Prostate gland (tissue), 2 donors: ENCODE measurements at regions not wholly inside any gene's neighbourhood (a gene's known extent, or its start where the extent isn't known, plus 50 kb on each side); places are given as distances from the start of the nearest gene placed in this dataset.

Experiments
- POLR2A ChIP-seq: fragments of 450-650 bp; IDR thresholded peaks from one replicate; pipeline ENCODE4 v1.6.1; 2016; ENCODE audit warnings: antibody characterized with exemption, mild to moderate bottlenecking
- POLR2AphosphoS5 ChIP-seq: sonication (generic); formaldehyde crosslinking; IDR thresholded peaks from one replicate; pipeline ENCODE4 v1.6.1; 2017; ENCODE audit warnings: antibody characterized with exemption
- TF ChIP-seq, protein P1 (sequence below), 4 experiments: fragments of 200-600 bp in 2 of 4; fragments of 450-650 bp in 2 of 4; sonication (generic) in 2 of 4; IDR thresholded peaks; 1 replicate in 3 of 4; 2 replicates in 1 of 4; pipeline ENCODE4 v1.5.1; 2016 to 2019; ENCODE audit warnings: antibody characterized with exemption in 4 of 4, mild to moderate bottlenecking in 2 of 4, moderate library complexity in 2 of 4

DNA sequence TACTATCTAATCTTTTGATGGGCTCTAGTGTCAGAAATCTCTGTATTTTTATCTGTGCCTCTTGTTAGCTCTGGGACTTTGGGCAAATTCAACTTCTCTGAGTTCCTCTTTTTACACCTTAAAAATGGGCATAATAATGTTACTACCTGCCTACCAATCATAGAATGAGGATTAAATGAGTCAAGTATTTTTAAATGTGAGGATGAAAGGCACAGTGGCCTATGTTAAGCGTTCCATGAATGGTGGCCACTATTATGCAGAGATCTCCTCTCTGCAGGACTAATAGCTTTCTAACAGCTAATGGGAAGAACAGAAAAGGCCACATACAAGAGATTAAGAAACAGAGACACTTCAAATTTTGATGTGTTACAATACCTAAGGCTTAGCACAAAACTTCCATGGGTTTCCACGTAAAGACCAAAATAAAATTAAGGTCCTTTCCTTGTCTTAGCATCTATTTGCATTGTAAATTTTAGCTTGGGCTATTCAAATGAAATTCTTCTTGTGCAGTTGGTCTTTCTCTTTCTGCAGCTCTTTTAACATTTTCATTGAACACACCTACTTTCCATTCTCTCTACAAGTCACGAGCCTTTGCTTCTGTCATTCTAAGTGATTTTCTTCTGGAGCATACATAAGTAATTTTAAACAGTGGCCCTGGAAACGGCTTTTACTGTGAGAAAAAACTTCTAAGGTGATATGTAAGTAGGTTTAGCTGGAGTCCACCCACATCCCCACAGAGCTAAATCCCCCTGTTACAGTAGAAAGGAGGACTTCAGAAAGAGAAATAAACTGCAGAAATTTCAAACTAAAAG lies 117.9 kb upstream of the MED14 start:
- TF ChIP-seq, protein P1, sequence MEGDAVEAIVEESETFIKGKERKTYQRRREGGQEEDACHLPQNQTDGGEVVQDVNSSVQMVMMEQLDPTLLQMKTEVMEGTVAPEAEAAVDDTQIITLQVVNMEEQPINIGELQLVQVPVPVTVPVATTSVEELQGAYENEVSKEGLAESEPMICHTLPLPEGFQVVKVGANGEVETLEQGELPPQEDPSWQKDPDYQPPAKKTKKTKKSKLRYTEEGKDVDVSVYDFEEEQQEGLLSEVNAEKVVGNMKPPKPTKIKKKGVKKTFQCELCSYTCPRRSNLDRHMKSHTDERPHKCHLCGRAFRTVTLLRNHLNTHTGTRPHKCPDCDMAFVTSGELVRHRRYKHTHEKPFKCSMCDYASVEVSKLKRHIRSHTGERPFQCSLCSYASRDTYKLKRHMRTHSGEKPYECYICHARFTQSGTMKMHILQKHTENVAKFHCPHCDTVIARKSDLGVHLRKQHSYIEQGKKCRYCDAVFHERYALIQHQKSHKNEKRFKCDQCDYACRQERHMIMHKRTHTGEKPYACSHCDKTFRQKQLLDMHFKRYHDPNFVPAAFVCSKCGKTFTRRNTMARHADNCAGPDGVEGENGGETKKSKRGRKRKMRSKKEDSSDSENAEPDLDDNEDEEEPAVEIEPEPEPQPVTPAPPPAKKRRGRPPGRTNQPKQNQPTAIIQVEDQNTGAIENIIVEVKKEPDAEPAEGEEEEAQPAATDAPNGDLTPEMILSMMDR (IDR thresholded peaks at IDR 0.05), result no peak
- TF ChIP-seq POLR2A (no peak), POLR2AphosphoS5 (no peak)
